Endothelial cell of umbilical vein (primary cell): ENCODE measurements at regions not wholly inside any gene's neighbourhood (a gene's known extent, or its start where the extent isn't known, plus 50 kb on each side); places are given as distances from the start of the nearest gene placed in this dataset.

ENCODE experiments used
- BruUV-seq: library from RNA; stranded (reverse); fragments of 400-500 nt; replicated peaks from 2 replicates; lab custom pipeline; 2021; lab: Mats Ljungman, UMichigan
- CTCF ChIA-PET: fragments of 300-600, 350-600 bp; sonication (Branson Sonifier 250); formaldehyde crosslinking; loops from one replicate; lab custom pipeline; 2021; ENCODE audit warnings: antibody characterized with exemption, inconsistent platforms; lab: Charles Lee
- POLR2A ChIA-PET: fragments of 300-600, 350-600 bp; sonication (Branson Sonifier 250); formaldehyde crosslinking; loops from one replicate; lab custom pipeline; 2021; ENCODE audit warnings: antibody characterized with exemption, inconsistent platforms; lab: Charles Lee
- DNase-seq: peaks from one replicate; pipeline ENCODE4 v3.0.0-alpha.2; 2011; ENCODE audit warnings: low read depth, low spot score
- FAIRE-seq: peaks from 2 replicates; lab custom pipeline; 2011; peaks lifted over from hg19 to GRCh38; lab: Jason Lieb, UNC
- H2AFZ ChIP-seq: 2 replicates; pipeline ENCODE4 v1.6.0; 2012; ENCODE audit warnings: low read depth, low read length, control low read depth, inconsistent platforms
- H3K27ac ChIP-seq: 2 replicates; pipeline ENCODE4 v1.5.1; 2011; ENCODE audit warnings: low read depth, mild to moderate bottlenecking, control low read depth, low read length, moderate library complexity; ENCODE audit not compliant: insufficient read depth
- H3K27me3 ChIP-seq, 2 experiments: 2 replicates each; pipeline versions ENCODE4 v1.6.0 to v1.6.1; 2011; ENCODE audit warnings: low read length in 2 of 2, mixed read lengths in 1 of 2; ENCODE audit not compliant: control insufficient read depth in 2 of 2, insufficient read depth in 2 of 2
- H3K36me3 ChIP-seq, 2 experiments: 2 replicates in 1 of 2; 3 replicates in 1 of 2; pipeline ENCODE4 v1.5.1; 2011; ENCODE audit warnings: low read length in 2 of 2, mild to moderate bottlenecking in 1 of 2, moderate library complexity in 1 of 2; ENCODE audit not compliant: control insufficient read depth in 2 of 2, insufficient read depth in 2 of 2; ENCODE audit errors: extremely low read depth in 1 of 2
- H3K4me1 ChIP-seq: 3 replicates; pipeline ENCODE4 v1.5.1; 2011; ENCODE audit warnings: mild to moderate bottlenecking, low read length; ENCODE audit not compliant: control insufficient read depth, insufficient read depth; ENCODE audit errors: extremely low read depth
- H3K4me2 ChIP-seq: 2 replicates; pipeline ENCODE4 v1.6.1; 2011; ENCODE audit warnings: low read length, control low read depth, mixed read lengths; ENCODE audit not compliant: insufficient read depth
- H3K4me3 ChIP-seq, 3 experiments: fragments of 200-600 bp in 1 of 3; sonication (generic), shearing (Covaris generic) in 1 of 3; replicated peaks in 1 of 3; 2 replicates each; pipeline ENCODE4 v1.5.1; 2011 to 2016; ENCODE audit warnings: control low read depth in 3 of 3, low read length in 3 of 3, mild to moderate bottlenecking in 2 of 3, inconsistent platforms in 1 of 3, low read depth in 1 of 3, moderate library complexity in 1 of 3; ENCODE audit not compliant: insufficient read depth in 1 of 3
- H3K79me2 ChIP-seq: 2 replicates; pipeline ENCODE4 v1.6.0; 2012; ENCODE audit warnings: low read length, inconsistent platforms; ENCODE audit not compliant: control insufficient read depth, insufficient read depth
- H3K9ac ChIP-seq: replicated peaks from 2 replicates; pipeline ENCODE3; 2011; ENCODE audit warnings: low read length, control low read depth; ENCODE audit not compliant: insufficient read depth; ENCODE audit errors: extremely low read depth
- H3K9me1 ChIP-seq: replicated peaks from 3 replicates; pipeline ENCODE4 v1.6.0; 2011; ENCODE audit warnings: mild to moderate bottlenecking, low read length; ENCODE audit not compliant: control insufficient read depth, insufficient read depth; ENCODE audit errors: extremely low read depth
- H3K9me3 ChIP-seq: replicated peaks from 2 replicates; pipeline ENCODE4 v1.5.1; 2012; ENCODE audit warnings: low read length, inconsistent platforms; ENCODE audit not compliant: control insufficient read depth, insufficient read depth
- H4K20me1 ChIP-seq: replicated peaks from 2 replicates; pipeline ENCODE3; 2011; ENCODE audit warnings: mild to moderate bottlenecking, low read length; ENCODE audit not compliant: control insufficient read depth, insufficient read depth; ENCODE audit errors: extremely low read depth
- CTCF ChIP-seq, 2 donors: IDR thresholded peaks; 1 replicate in 1 of 2; 2 replicates in 1 of 2; pipeline ENCODE4 v1.5.1; 2011; ENCODE audit warnings: low read length in 2 of 2, mild to moderate bottlenecking in 2 of 2, moderate library complexity in 2 of 2, control low read depth in 1 of 2, inconsistent platforms in 1 of 2, low read depth in 1 of 2; ENCODE audit not compliant: insufficient read depth in 1 of 2; ENCODE audit errors: extremely low read depth in 1 of 2
- EZH2 ChIP-seq: IDR thresholded peaks from 2 replicates; pipeline ENCODE4 v1.6.1; 2012; ENCODE audit warnings: borderline replicate concordance, low read depth, mild to moderate bottlenecking, moderate library complexity, low read length, inconsistent platforms; ENCODE audit not compliant: severe bottlenecking
- FOS ChIP-seq: IDR thresholded peaks from 2 replicates; pipeline ENCODE4 v1.6.1; 2011; ENCODE audit warnings: mild to moderate bottlenecking, low read length, moderate library complexity, borderline replicate concordance; ENCODE audit not compliant: insufficient read depth
- GATA2 ChIP-seq: IDR thresholded peaks from 2 replicates; pipeline ENCODE4 v1.7.0; 2011; ENCODE audit warnings: low read depth, mild to moderate bottlenecking, moderate library complexity, mixed read lengths, low read length; ENCODE audit not compliant: insufficient read length, insufficient read depth
- JUN ChIP-seq: IDR thresholded peaks from 2 replicates; pipeline ENCODE4 v1.6.1; 2011; ENCODE audit warnings: borderline replicate concordance, low read depth; ENCODE audit not compliant: insufficient read length, insufficient read depth
- MAX ChIP-seq: IDR thresholded peaks from 2 replicates; pipeline ENCODE4 v1.6.1; 2011; ENCODE audit not compliant: insufficient read depth, insufficient read length
- MYC ChIP-seq: IDR thresholded peaks from one replicate; pipeline ENCODE4 v1.6.1; 2011; ENCODE audit warnings: mild to moderate bottlenecking, low read depth, low read length
- POLR2A ChIP-seq: IDR thresholded peaks from 2 replicates; pipeline ENCODE4 v1.6.1; 2012; ENCODE audit warnings: low read depth, mild to moderate bottlenecking, control low read depth, low read length
- POLR2AphosphoS5 ChIP-seq: IDR thresholded peaks from 2 replicates; pipeline ENCODE4 v1.6.1; 2012; ENCODE audit warnings: low read depth, mild to moderate bottlenecking, control low read depth, low read length, moderate library complexity; ENCODE audit not compliant: insufficient read depth
- dilution Hi-C: fragments of 300-500 bp; cut with MboI; formaldehyde crosslinking; loops from one replicate; pipeline ENCODE4 v1.15.0; 2019; ENCODE audit warnings: low sequenced_read_pairs; ENCODE audit not compliant: extremely low pct_ligation_motif_present
- intact Hi-C: fragments of 100-400 bp; cut with micrococcal nuclease; formaldehyde crosslinking; loops from one replicate; pipeline ENCODE4 v1.10.0; 2022

GRCh38 chr6:218153-219018 is 73.9 kb upstream of the DUSP22 start:
- ChIA-PET CTCF (interaction anchor here (1.0 to 3.1 kb wide), 5 partner anchors 12 to 191 kb away, joined by 3 to 27 read pairs (median 7); no protein-coding TSS in a partner anchor), POLR2A (no interaction called here)
- intact Hi-C loops, result no loop called here
- no peaks in the 10 kb centered on the region for H3K36me3 ChIP-seq
- H3K27me3 ChIP-seq, result no peaks in the 10 kb centered on the region
- H3K9ac ChIP-seq, result no peak overlapping the region
- no peaks in the 10 kb centered on the region for H4K20me1 ChIP-seq
- dilution Hi-C loops, result no loop called here
- peaks cover 2% of the 10 kb centered on the region for H3K4me1 ChIP-seq
- no peak for TF ChIP-seq JUN
- TF ChIP-seq POLR2A, result no peak
- TF ChIP-seq MYC, result no peak
- TF ChIP-seq MAX, result no peak
- no peak for TF ChIP-seq CTCF (IDR thresholded peaks at IDR 0.05; ENCODE audit: extremely low read depth in 1 of 2, insufficient read depth in 1 of 2, low read depth in 1 of 2, low read length in 2 of 2)
- TF ChIP-seq POLR2AphosphoS5, result no peak
- no peak for TF ChIP-seq FOS
- no peak for TF ChIP-seq EZH2
- no peak for TF ChIP-seq GATA2
- DNase-seq (no peak), FAIRE-seq (no peak)
- H3K4me3 ChIP-seq, result no peak overlapping the region
- no peaks in the 10 kb centered on the region for H3K9me1 ChIP-seq
- H3K79me2 ChIP-seq, result no peaks in the 10 kb centered on the region
- BruUV-seq, result no TSS peak
- no peak overlapping the region for H3K27ac ChIP-seq
- no peak overlapping the region for H2AFZ ChIP-seq
- no peaks in the 10 kb centered on the region for H3K9me3 ChIP-seq
- no peak overlapping the region for H3K4me2 ChIP-seq
